ENCODE measurements at regions not wholly inside any gene's neighbourhood (a gene's known extent, or its start where the extent isn't known, plus 50 kb on each side); places are given as distances from the start of the nearest gene placed in this dataset.
"Not testable (repeated sequence)": the region's sequence is repeated elsewhere in the genome, so short reads cannot be mapped to it uniquely, and the experiment has no call there.

GRCh38 chr2:88802026-88802425 is 110.6 kb downstream of the RPIA start:
- FAIRE-seq: not testable (repeated sequence)

GRCh38 chr2:88807237-88807962 is 115.9 kb downstream of the RPIA start:
- no peak for FAIRE-seq

- FAIRE-seq: no peak
Measured at GRCh38 chr2:88808083-88808482, 116.6 kb downstream of the RPIA start.

- no peak for FAIRE-seq
Measured at GRCh38 chr2:88808652-88809051, 117.2 kb downstream of the RPIA start.

- no peak for FAIRE-seq
Measured at GRCh38 chr2:88809216-88809615, 117.7 kb downstream of the RPIA start.

GRCh38 chr2:88810017-88810416 is 118.5 kb downstream of the RPIA start:
- peak; percentile 53 for FAIRE-seq

- no peak for FAIRE-seq
Measured at GRCh38 chr2:88810488-88810887, 119.0 kb downstream of the RPIA start.

- no peak for FAIRE-seq
Measured at GRCh38 chr2:88811233-88811632, 119.8 kb downstream of the RPIA start.

GRCh38 chr2:88811681-88812080 is 120.2 kb downstream of the RPIA start:
- no peak for FAIRE-seq

GRCh38 chr2:88813612-88814011 is 122.1 kb downstream of the RPIA start:
- no peak for FAIRE-seq

- no peak for FAIRE-seq
Measured at GRCh38 chr2:88815282-88815681, 123.8 kb downstream of the RPIA start.

- no peak for FAIRE-seq
Measured at GRCh38 chr2:88815697-88816096, 124.2 kb downstream of the RPIA start.

GRCh38 chr2:88818381-88818780 is 126.9 kb downstream of the RPIA start:
- no peak for FAIRE-seq

- FAIRE-seq: no peak
Measured at GRCh38 chr2:88824951-88825350, 133.5 kb downstream of the RPIA start.

- no peak for FAIRE-seq
Measured at GRCh38 chr2:88826399-88826798, 134.9 kb downstream of the RPIA start.

GRCh38 chr2:88827821-88828220 is 136.3 kb downstream of the RPIA start:
- FAIRE-seq: no peak

GRCh38 chr2:88828397-88829137 is 137.1 kb downstream of the RPIA start:
- FAIRE-seq: no peak

GRCh38 chr2:88829607-88830463 is 138.4 kb downstream of the RPIA start:
- peak; percentile 17 for FAIRE-seq

- FAIRE-seq: no peak
Measured at GRCh38 chr2:88831071-88831791, 139.8 kb downstream of the RPIA start.

- no peak for FAIRE-seq
Measured at GRCh38 chr2:88831792-88832248, 140.3 kb downstream of the RPIA start.

- no peak for FAIRE-seq
Measured at GRCh38 chr2:88832311-88832991, 141.0 kb downstream of the RPIA start.

- FAIRE-seq: no peak
Measured at GRCh38 chr2:88832992-88833389, 141.5 kb downstream of the RPIA start.

All from islet of Langerhans (tissue), 1 donor.